Endothelial cell (in vitro differentiated cells): ENCODE measurements at regions not wholly inside any gene's neighbourhood (a gene's known extent, or its start where the extent isn't known, plus 50 kb on each side); places are given as distances from the start of the nearest gene placed in this dataset.

ENCODE experiments used
- DNase-seq: peaks from one replicate; pipeline ENCODE4 v3.0.0; 2021; ENCODE audit warnings: low spot score
- H3K27ac Mint-ChIP-seq: one replicate; pipeline ENCODE4 v1.8.0; 2021; ENCODE audit warnings: mixed read lengths, inconsistent platforms; ENCODE audit not compliant: unreplicated experiment
- H3K27me3 Mint-ChIP-seq: one replicate; pipeline ENCODE4 v1.8.0; 2021; ENCODE audit warnings: mild to moderate bottlenecking, moderate library complexity, mixed read lengths, inconsistent platforms; ENCODE audit not compliant: unreplicated experiment
- H3K36me3 Mint-ChIP-seq: one replicate; pipeline ENCODE4 v1.8.0; 2021; ENCODE audit warnings: mild to moderate bottlenecking, low read depth, mixed read lengths, inconsistent platforms; ENCODE audit not compliant: unreplicated experiment
- H3K4me1 Mint-ChIP-seq: one replicate; pipeline ENCODE4 v1.8.0; 2021; ENCODE audit warnings: mild to moderate bottlenecking, mixed read lengths, inconsistent platforms; ENCODE audit not compliant: unreplicated experiment
- H3K4me3 Mint-ChIP-seq: one replicate; pipeline ENCODE4 v1.8.0; 2021; ENCODE audit warnings: mild to moderate bottlenecking, mixed read lengths, inconsistent platforms; ENCODE audit not compliant: unreplicated experiment
- H3K9me3 Mint-ChIP-seq: one replicate; pipeline ENCODE4 v1.8.0; 2021; ENCODE audit warnings: mixed read lengths, inconsistent platforms; ENCODE audit not compliant: unreplicated experiment
- TF ChIP-seq, protein P1 (sequence below): fragments of 200-600 bp; sonication (generic); IDR thresholded peaks from one replicate; pipeline ENCODE4 v1.5.0; 2021; ENCODE audit warnings: antibody characterized with exemption; ENCODE audit not compliant: unreplicated experiment

DNA sequence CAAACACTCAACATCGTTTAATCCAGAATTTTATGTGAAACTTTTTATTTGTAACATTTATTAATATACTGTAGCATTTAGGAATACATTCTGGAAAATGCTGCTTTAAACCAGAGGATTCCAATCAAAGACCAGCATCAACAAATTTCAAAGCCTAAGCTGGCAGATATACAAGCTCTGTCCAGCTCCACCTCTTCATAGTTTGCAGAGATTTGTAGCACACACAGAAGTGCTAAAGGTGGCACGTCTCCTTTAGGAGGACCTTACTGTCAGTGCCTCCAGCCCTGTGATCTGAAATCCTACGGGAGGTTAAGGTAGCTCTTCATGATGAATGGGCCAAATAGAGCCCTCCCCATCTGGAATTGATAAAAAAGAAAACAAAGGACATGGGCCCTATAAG is 329.7 kb upstream of the NECTIN3 start:
- Mint-ChIP-seq H3K36me3 (no peaks in the 10 kb centered on the region), H3K27me3 (no peaks in the 10 kb centered on the region), H3K27ac (no peak overlapping the region), H3K9me3 (no peaks in the 10 kb centered on the region), H3K4me1 (peaks cover 4% of the 10 kb centered on the region), H3K4me3 (no peak overlapping the region)
- TF ChIP-seq, protein P1, sequence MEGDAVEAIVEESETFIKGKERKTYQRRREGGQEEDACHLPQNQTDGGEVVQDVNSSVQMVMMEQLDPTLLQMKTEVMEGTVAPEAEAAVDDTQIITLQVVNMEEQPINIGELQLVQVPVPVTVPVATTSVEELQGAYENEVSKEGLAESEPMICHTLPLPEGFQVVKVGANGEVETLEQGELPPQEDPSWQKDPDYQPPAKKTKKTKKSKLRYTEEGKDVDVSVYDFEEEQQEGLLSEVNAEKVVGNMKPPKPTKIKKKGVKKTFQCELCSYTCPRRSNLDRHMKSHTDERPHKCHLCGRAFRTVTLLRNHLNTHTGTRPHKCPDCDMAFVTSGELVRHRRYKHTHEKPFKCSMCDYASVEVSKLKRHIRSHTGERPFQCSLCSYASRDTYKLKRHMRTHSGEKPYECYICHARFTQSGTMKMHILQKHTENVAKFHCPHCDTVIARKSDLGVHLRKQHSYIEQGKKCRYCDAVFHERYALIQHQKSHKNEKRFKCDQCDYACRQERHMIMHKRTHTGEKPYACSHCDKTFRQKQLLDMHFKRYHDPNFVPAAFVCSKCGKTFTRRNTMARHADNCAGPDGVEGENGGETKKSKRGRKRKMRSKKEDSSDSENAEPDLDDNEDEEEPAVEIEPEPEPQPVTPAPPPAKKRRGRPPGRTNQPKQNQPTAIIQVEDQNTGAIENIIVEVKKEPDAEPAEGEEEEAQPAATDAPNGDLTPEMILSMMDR = no peak
- no peak for DNase-seq

DNA sequence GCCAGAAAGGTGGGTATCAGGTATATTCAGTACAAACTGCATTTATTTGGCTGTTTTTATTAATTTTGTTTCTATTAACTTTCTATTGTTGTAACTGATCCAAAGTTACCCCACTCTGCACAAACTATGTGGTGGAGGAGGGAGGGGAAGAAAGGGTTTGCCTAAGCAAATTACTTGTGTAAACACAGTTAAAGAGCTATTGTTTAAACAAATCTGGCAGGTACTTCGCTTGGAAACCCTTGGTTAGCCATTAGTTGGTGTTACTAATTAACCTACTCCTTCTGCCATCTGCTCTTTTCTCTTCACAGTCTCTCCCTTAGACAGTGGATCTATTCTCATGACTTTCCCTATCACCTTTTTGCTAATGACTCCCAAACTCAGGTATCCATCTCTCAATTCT is 328.4 kb upstream of the NECTIN3 start:
- H3K4me3 Mint-ChIP-seq = no peak overlapping the region
- no peaks in the 10 kb centered on the region for H3K9me3 Mint-ChIP-seq
- H3K27me3 Mint-ChIP-seq = no peaks in the 10 kb centered on the region
- H3K36me3 Mint-ChIP-seq = no peaks in the 10 kb centered on the region
- no peak for DNase-seq
- no peak overlapping the region for H3K27ac Mint-ChIP-seq
- TF ChIP-seq, protein P1 = no peak
- H3K4me1 Mint-ChIP-seq = peaks cover 4% of the 10 kb centered on the region

DNA sequence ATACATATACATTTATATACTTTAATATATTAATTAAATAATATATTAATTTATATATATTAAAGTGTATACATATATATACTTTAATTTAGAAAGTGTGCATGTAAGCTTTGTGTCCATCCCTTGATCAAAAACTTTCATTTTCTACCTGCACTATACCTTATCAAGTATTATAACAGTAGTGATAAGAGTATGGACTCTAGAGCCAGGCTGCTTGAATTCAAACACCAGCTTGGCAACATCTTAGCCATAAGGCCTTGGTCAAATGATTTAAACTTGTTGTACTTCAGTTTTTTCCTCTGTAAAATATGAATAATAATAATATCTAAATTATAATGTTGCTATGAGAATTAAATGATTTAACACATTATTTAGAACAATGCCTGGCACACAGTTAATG is 327.6 kb upstream of the NECTIN3 start:
- TF ChIP-seq, protein P1 = no peak
- H3K4me1 Mint-ChIP-seq = peaks cover 4% of the 10 kb centered on the region
- H3K36me3 Mint-ChIP-seq = no peaks in the 10 kb centered on the region
- H3K27me3 Mint-ChIP-seq = no peaks in the 10 kb centered on the region
- H3K27ac Mint-ChIP-seq = no peak overlapping the region
- no peak overlapping the region for H3K4me3 Mint-ChIP-seq
- no peaks in the 10 kb centered on the region for H3K9me3 Mint-ChIP-seq
- DNase-seq = no peak

DNA sequence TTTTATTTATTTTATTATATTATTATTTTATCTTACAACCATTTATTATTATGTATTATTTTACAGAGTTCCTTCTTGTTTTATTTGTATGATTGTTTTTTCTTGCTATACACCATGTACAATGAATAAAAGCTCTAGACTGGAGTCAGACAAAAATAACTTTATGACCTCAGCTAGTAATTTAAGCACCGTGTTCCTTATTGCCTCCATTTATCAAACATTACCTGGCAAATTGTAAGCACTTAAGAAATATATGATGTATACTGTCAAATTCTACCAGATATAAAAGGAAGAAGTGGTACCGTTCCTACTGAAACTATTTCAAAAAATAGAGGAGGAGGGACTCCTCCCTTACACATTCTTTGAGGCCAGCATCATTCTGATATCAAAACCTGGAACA is 326.9 kb upstream of the NECTIN3 start:
- Mint-ChIP-seq H3K4me3 (no peak overlapping the region), H3K36me3 (no peaks in the 10 kb centered on the region), H3K27me3 (no peaks in the 10 kb centered on the region), H3K27ac (no peak overlapping the region), H3K4me1 (peaks cover 4% of the 10 kb centered on the region), H3K9me3 (no peaks in the 10 kb centered on the region)
- TF ChIP-seq, protein P1 = no peak
- no peak for DNase-seq

DNA sequence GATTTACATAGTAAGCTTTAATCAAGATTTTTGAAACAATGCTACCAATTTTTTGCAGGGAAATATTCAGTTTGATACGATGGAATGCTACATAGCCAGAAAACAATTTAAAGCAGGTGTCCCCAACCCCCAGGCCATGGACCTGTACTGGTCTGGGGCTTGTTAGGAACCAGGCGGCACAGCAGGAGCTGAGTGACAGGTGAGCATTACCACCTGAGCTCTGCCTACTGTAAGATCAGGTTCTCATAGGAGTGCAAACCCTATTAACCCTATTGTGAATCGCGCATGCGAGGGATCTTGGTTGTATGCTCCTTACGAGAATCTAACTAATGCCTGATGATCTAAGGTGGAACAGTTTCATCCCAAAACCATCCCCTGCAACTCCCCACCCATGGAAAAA is 322.6 kb upstream of the NECTIN3 start:
- Mint-ChIP-seq H3K4me3 (no peak overlapping the region), H3K9me3 (no peaks in the 10 kb centered on the region), H3K27ac (no peak overlapping the region)

More for the DNA sequence above, 322.6 kb upstream of the NECTIN3 start:
- no peaks in the 10 kb centered on the region for H3K36me3 Mint-ChIP-seq
- no peaks in the 10 kb centered on the region for H3K27me3 Mint-ChIP-seq
- no peaks in the 10 kb centered on the region for H3K4me1 Mint-ChIP-seq
- TF ChIP-seq, protein P1 = no peak
- no peak for DNase-seq
